ENCODE measurements at regions not wholly inside any gene's neighbourhood (a gene's known extent, or its start where the extent isn't known, plus 50 kb on each side); places are given as distances from the start of the nearest gene placed in this dataset.

DNA sequence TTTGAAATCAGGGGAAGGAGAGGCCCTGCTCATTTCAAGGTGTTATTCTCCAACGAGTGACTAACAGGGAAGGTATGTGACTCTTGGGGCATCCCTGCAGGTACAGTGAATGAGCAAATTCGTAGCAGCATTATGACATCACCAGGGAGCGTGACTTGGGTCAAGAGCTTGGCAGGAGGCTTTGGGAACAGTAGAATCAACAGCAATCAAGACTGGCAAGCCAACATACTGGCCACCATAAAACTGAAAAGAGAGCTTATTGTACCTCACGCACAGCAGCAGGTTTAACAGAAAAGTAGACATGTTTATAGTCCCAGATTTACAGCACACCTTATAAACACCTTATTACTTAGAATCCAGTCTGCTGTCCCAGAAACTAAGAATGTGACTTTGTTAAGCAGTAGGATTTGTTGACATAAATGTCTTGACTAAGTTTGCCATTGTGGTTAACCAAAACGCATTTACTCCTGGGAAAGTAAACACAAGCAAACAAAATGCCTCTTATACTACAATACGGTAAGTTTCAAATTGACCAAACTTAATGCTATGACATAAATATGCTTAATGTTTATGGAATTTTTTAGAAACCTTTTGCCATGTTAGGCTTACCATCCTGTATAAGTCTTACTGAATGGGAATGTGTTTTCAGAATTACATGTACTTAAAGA lies 297.8 kb downstream of the NPR3 start:
- DNase-seq, result no peak
- TF ChIP-seq, protein P1, sequence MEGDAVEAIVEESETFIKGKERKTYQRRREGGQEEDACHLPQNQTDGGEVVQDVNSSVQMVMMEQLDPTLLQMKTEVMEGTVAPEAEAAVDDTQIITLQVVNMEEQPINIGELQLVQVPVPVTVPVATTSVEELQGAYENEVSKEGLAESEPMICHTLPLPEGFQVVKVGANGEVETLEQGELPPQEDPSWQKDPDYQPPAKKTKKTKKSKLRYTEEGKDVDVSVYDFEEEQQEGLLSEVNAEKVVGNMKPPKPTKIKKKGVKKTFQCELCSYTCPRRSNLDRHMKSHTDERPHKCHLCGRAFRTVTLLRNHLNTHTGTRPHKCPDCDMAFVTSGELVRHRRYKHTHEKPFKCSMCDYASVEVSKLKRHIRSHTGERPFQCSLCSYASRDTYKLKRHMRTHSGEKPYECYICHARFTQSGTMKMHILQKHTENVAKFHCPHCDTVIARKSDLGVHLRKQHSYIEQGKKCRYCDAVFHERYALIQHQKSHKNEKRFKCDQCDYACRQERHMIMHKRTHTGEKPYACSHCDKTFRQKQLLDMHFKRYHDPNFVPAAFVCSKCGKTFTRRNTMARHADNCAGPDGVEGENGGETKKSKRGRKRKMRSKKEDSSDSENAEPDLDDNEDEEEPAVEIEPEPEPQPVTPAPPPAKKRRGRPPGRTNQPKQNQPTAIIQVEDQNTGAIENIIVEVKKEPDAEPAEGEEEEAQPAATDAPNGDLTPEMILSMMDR (IDR thresholded peaks at IDR 0.05; ENCODE audit: low read depth, low read length), result no peak
- Histone ChIP-seq H3K9me3 (no peaks in the 10 kb centered on the region; the same call in 1 of the 2 replicates), H3K27me3 (no peaks in the 10 kb centered on the region), H3K4me3 (ENCODE audit: low read depth, low read length) (no peak overlapping the region), H3K4me1 (no peaks in the 10 kb centered on the region), H3K36me3 (no peaks in the 10 kb centered on the region)

DNA sequence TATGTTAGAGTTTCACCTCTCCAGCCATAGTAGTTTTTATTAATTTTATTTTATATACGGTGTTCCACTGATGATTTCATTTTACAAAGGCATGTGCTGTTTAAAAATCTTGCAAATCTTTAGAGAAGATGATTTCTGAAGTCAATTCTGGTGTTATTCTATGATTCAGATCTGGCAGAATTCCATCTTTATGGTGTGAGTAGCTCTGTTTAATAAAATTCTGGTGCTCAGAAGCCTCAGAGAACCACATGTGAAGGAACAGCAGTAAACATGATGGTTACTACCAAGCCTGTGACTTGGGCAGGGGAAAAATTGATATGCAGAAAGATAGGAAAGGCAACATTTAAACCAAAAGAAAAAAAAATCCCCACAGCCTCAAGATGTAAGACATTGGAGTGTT lies 299.7 kb downstream of the NPR3 start:
- Histone ChIP-seq H3K9me3 (no peaks in the 10 kb centered on the region; the same call in 1 of the 2 replicates), H3K36me3 (no peaks in the 10 kb centered on the region), H3K4me3 (ENCODE audit: low read depth, low read length) (no peak overlapping the region), H3K4me1 (no peaks in the 10 kb centered on the region), H3K27me3 (no peaks in the 10 kb centered on the region)
- no peak for DNase-seq
- TF ChIP-seq, protein P1 (IDR thresholded peaks at IDR 0.05; ENCODE audit: low read depth, low read length), result no peak

DNA sequence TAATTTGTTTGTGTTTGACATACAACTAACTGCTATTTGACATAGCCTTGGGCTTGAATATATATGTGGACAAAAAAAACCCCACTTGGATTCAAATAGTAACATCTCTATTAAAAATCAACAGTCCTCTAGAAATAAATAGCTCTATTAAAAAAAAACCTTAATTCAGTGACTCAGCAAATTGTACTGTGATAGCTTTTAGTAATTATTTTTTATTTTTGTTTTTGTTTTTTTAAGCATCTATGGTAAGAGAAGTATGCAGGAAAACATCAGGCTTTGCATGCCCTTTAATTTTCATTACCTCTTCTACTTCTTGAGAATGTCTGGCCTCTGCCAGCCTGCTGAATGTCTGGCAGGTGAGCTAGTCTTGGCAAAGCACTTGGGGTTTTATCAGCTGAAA lies 300.7 kb downstream of the NPR3 start:
- no peaks in the 10 kb centered on the region; the same call in 1 of the 2 replicates for H3K9me3 ChIP-seq
- no peaks in the 10 kb centered on the region for H3K27me3 ChIP-seq
- no peaks in the 10 kb centered on the region for H3K36me3 ChIP-seq
- DNase-seq, result no peak
- no peaks in the 10 kb centered on the region for H3K4me1 ChIP-seq
- TF ChIP-seq, protein P1 (IDR thresholded peaks at IDR 0.05; ENCODE audit: low read depth, low read length), result no peak
- no peak overlapping the region for H3K4me3 ChIP-seq (ENCODE audit: low read depth, low read length)

DNA sequence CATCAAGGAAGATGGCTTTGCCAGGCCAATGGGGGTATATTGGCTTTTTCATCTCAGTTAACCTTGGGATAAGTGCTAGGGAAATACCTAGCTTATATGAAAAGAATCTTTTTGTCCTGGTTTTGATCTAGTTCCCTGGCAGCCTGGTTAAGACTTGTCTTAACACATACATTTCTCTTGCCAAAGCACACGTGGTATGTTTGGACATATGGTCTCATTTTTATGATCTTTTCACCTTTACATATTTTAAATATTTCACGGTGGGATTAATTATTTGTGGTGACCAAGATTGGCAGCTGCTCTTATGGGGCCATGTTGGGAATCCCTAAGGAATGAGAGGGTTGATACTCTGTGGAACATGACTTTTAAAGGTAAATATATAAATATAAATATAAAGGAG lies 312.5 kb downstream of the NPR3 start:
- Histone ChIP-seq H3K27me3 (no peaks in the 10 kb centered on the region), H3K9me3 (no peaks in the 10 kb centered on the region), H3K4me3 (ENCODE audit: low read depth, low read length) (no peak overlapping the region), H3K36me3 (no peaks in the 10 kb centered on the region), H3K4me1 (no peaks in the 10 kb centered on the region)
- TF ChIP-seq, protein P1 (IDR thresholded peaks at IDR 0.05; ENCODE audit: low read depth, low read length), result no peak
- DNase-seq, result no peak

DNA sequence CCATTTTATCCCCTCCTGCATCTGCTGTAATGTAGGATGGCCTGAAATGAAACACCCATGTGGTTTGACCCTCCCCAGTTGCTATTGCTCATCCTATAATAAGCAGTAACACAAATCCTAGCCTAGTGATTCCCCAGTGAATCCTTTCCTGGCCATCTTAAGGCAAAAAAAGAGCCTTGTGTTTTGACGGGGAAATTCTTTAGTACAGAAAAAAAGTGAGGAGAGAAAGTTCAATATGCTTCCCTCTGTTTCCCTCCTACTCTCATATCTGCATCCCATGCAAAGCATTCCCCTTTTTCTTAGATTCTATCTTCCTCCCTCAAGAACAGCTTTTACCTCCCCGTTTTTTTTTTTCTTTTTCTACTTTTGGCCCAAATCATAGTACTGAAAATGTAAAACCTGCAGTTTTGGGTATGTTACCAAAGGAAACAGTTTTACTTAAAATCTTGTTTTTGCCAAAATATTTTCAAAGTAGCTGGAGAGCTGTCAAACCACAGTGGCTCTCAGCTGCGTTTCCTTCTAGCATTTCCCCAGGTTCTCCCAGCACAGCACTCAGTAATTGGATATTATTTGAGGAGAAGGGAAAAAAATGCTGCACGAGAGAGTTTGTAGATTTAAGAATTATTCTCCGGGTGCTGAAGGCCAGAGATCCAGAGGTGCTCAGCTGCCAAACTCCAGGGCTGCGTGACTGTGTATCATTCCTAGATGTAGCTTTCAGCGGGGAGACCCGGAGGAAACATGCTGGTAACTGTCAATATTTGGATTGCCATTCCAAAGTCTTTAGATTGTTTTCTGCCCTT lies 321.4 kb downstream of the NPR3 start:
- DNase-seq, result no peak
- no peaks in the 10 kb centered on the region for H3K9me3 ChIP-seq
- no peaks in the 10 kb centered on the region for H3K36me3 ChIP-seq
- no peaks in the 10 kb centered on the region for H3K27me3 ChIP-seq
- no peak overlapping the region for H3K4me3 ChIP-seq (ENCODE audit: low read depth, low read length)
- no peaks in the 10 kb centered on the region for H3K4me1 ChIP-seq
- TF ChIP-seq, protein P1 (IDR thresholded peaks at IDR 0.05; ENCODE audit: low read depth, low read length), result no peak

DNA sequence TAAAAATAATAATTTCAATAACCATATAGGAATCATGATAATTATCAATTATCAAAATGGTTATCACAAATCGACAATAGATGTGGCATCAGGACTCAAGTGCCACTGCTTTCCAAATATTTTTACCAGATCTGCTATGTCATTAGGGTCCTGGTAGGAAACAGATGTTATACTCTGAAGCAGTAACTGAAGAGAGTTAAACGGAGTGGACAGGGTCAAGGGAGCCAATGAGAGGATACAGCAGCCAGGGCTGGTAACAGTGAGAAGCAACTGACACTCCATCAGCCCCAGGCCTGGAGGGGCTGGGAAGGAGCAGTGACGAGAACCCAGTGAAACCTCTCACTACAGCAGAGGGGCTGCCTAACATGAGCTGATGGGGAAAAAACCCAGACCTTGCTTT lies 322.4 kb downstream of the NPR3 start:
- no peak overlapping the region for H3K4me3 ChIP-seq (ENCODE audit: low read depth, low read length)
- no peaks in the 10 kb centered on the region for H3K4me1 ChIP-seq
- no peaks in the 10 kb centered on the region for H3K27me3 ChIP-seq
- DNase-seq, result no peak
- no peaks in the 10 kb centered on the region for H3K9me3 ChIP-seq
- TF ChIP-seq, protein P1 (IDR thresholded peaks at IDR 0.05; ENCODE audit: low read depth, low read length), result no peak
- no peaks in the 10 kb centered on the region for H3K36me3 ChIP-seq
